Sigmoid colon (tissue), 6 donors: ENCODE measurements at regions not wholly inside any gene's neighbourhood (a gene's known extent, or its start where the extent isn't known, plus 50 kb on each side); places are given as distances from the start of the nearest gene placed in this dataset.

Experiments
- DNase-seq: peaks from one replicate; pipeline ENCODE4 v3.0.0-alpha.2; 2019
- H3K27ac ChIP-seq, 4 donors: fragments of 200-600 bp; sonication (generic); one replicate each; pipeline ENCODE4 v1.5.1; 2016 to 2019; ENCODE audit warnings: mild to moderate bottlenecking in 1 of 4
- H3K27me3 ChIP-seq, 3 donors: fragments of 200-600 bp; sonication (generic); one replicate each; pipeline ENCODE4 v1.5.1; 2019; ENCODE audit warnings: mild to moderate bottlenecking in 1 of 3
- H3K36me3 ChIP-seq, 4 donors: fragments of 200-600 bp; sonication (generic); one replicate each; pipeline ENCODE4 v1.5.1; 2016 to 2019
- H3K4me1 ChIP-seq, 4 donors: fragments of 200-600 bp; sonication (generic); one replicate each; pipeline ENCODE4 v1.5.1; 2017 to 2019
- H3K4me3 ChIP-seq, 4 donors: fragments of 200-600 bp; sonication (generic); one replicate each; pipeline ENCODE4 v1.5.1; 2017 to 2019; ENCODE audit warnings: mild to moderate bottlenecking in 2 of 4, moderate library complexity in 1 of 4
- H3K9me3 ChIP-seq, 4 donors: fragments of 200-600 bp in 3 of 4; sonication (generic) in 3 of 4; one replicate each; pipeline versions ENCODE4 v1.5.1 to v1.6.1; 2013 to 2019
- CTCF ChIP-seq, 4 experiments: fragments of 450-650 bp in 3 of 4; fragments of 200-600 bp in 1 of 4; IDR thresholded peaks; one replicate each; pipeline ENCODE4 v1.5.1; 2016 to 2019; ENCODE audit warnings: antibody characterized with exemption in 4 of 4, mild to moderate bottlenecking in 3 of 4, moderate library complexity in 2 of 4
- EP300 ChIP-seq, 4 donors: sonication (generic); formaldehyde crosslinking; IDR thresholded peaks; one replicate each; pipeline ENCODE4 v1.6.1; 2017; ENCODE audit warnings: antibody characterized with exemption in 4 of 4
- POLR2A ChIP-seq, 2 donors: fragments of 450-650 bp; IDR thresholded peaks; one replicate each; pipeline ENCODE4 v1.6.1; 2016; ENCODE audit warnings: antibody characterized with exemption in 2 of 2, mild to moderate bottlenecking in 2 of 2, moderate library complexity in 2 of 2
- POLR2AphosphoS5 ChIP-seq, 4 donors: sonication (generic); formaldehyde crosslinking; IDR thresholded peaks; one replicate each; pipeline ENCODE4 v1.6.1; 2017; ENCODE audit warnings: antibody characterized with exemption in 4 of 4
- WGBS, 2 donors: extraction: QIAGEN DNeasy Blood & Tissue Kit; methylation state at CpG; one replicate each; pipeline ENCODE4 v1.1.7; 2013; 5-methylcytosine and 5-hydroxymethylcytosine counted together
- intact Hi-C: fragments of 100-400 bp; cut with DNase I; formaldehyde crosslinking; loops from one replicate; pipeline ENCODE4 v1.15.1; 2023
- donor health status: healthy with polysubstance abuse.
- donor health status: healthy.

GRCh38 chr10:118403967-118404366 lies 61.8 kb upstream of the FAM204A start:
- no peaks in the 10 kb centered on the region for H3K36me3 ChIP-seq
- H3K27me3 ChIP-seq: peaks cover 0 to 5% (median 0%) of the 10 kb centered on the region in 3 donors
- TF ChIP-seq CTCF (IDR thresholded peaks at IDR 0.05): no peak
- TF ChIP-seq POLR2A (IDR thresholded peaks at IDR 0.05): no peak
- no peak for TF ChIP-seq EP300 (IDR thresholded peaks at IDR 0.05)
- DNase-seq: no peak
- H3K9me3 ChIP-seq: peaks cover 0 to 6% (median 0%) of the 10 kb centered on the region in 4 donors
- H3K4me1 ChIP-seq: no peaks in the 10 kb centered on the region
- 61 to 79% methylated on average over 3 of the region's 3 CpGs for WGBS, 2 donors
- no peak overlapping the region for H3K4me3 ChIP-seq
- intact Hi-C loops: no loop called here
- H3K27ac ChIP-seq: no peak overlapping the region

- no peak overlapping the region for H3K27ac ChIP-seq
- intact Hi-C loops: no loop called here
- no peak overlapping the region for H3K4me3 ChIP-seq
- TF ChIP-seq CTCF (IDR thresholded peaks at IDR 0.05): no peak
- TF ChIP-seq POLR2A (IDR thresholded peaks at IDR 0.05): no peak
- no peak for TF ChIP-seq POLR2AphosphoS5 (IDR thresholded peaks at IDR 0.05)
- no peak for TF ChIP-seq EP300 (IDR thresholded peaks at IDR 0.05)
- H3K36me3 ChIP-seq: no peaks in the 10 kb centered on the region
- no peak for DNase-seq
- WGBS, 2 donors: 90 to 92% methylated on average over 2 of the region's 2 CpGs
- H3K9me3 ChIP-seq: peaks cover 0 to 6% (median 0%) of the 10 kb centered on the region in 4 donors
- no peaks in the 10 kb centered on the region for H3K4me1 ChIP-seq
- peaks cover 0 to 5% (median 0%) of the 10 kb centered on the region in 3 donors for H3K27me3 ChIP-seq
These were observed 59.6 kb upstream of the FAM204A start for GRCh38 chr10:118401708-118402193.

DNA sequence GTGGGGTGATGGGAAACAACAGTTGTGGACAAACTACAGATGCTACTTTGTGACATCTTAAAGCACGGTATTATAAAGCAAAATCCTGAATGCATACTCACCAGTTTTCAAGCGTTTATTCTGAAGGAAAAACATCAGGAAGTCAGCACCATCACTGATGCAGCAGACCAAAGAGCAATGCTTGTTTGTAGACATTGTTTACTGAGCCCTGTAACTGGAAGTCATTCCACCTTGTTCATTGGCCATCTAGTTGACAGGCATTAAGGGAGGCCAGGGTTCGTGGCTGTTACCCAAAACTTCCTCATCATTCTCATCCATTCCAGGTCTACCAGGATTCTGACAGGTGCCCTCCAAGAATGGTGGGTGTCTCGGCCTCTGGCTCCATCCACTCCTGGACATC lies 55.3 kb upstream of the FAM204A start:
- intact Hi-C loops: no loop called here
- no peaks in the 10 kb centered on the region for H3K27me3 ChIP-seq
- WGBS, 2 donors: 78 to 84% methylated on average over 4 of the region's 4 CpGs
- peaks cover 0 to 6% (median 0%) of the 10 kb centered on the region in 4 donors for H3K9me3 ChIP-seq
- H3K36me3 ChIP-seq: no peaks in the 10 kb centered on the region
- no peak for DNase-seq
- H3K27ac ChIP-seq: no peak overlapping the region
- H3K4me3 ChIP-seq: no peak overlapping the region
- no peaks in the 10 kb centered on the region for H3K4me1 ChIP-seq
- no peak for TF ChIP-seq EP300 (IDR thresholded peaks at IDR 0.05)
- TF ChIP-seq POLR2AphosphoS5 (IDR thresholded peaks at IDR 0.05): no peak
- TF ChIP-seq POLR2A (IDR thresholded peaks at IDR 0.05): no peak
- TF ChIP-seq CTCF (IDR thresholded peaks at IDR 0.05): no peak

DNA sequence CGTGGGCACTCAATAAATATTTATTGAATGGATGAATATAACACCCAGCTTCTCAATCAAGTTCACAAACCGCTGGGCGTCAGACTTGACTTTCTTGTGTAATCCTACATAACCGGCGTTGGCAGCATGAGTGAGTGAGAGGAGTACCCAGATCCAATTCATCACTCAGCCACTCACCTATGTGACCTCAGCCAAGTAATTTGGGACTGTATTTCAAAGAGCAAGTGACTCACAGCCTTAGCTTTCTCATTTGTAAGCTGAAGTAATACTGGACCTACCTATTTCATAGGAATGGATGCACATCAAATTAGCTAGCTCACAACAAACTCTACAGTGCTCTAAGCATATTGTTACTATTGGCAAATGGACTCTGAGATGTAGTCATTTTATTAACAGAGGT lies 53.8 kb upstream of the FAM204A start:
- WGBS, 2 donors: 90 to 92% methylated on average over 5 of the region's 5 CpGs
- Histone ChIP-seq H3K4me3 (no peak overlapping the region), H3K9me3 (no peaks in the 10 kb centered on the region), H3K27me3 (no peaks in the 10 kb centered on the region), H3K36me3 (no peaks in the 10 kb centered on the region), H3K4me1 (no peaks in the 10 kb centered on the region), H3K27ac (no peak overlapping the region)
- intact Hi-C loops: no loop called here
- DNase-seq: no peak
- no peak for TF ChIP-seq CTCF (IDR thresholded peaks at IDR 0.05)
- no peak for TF ChIP-seq EP300 (IDR thresholded peaks at IDR 0.05)
- TF ChIP-seq POLR2A (IDR thresholded peaks at IDR 0.05): no peak
- TF ChIP-seq POLR2AphosphoS5 (IDR thresholded peaks at IDR 0.05): no peak
